Fibroblast of lung (primary cell): ENCODE measurements at regions not wholly inside any gene's neighbourhood (a gene's known extent, or its start where the extent isn't known, plus 50 kb on each side); places are given as distances from the start of the nearest gene placed in this dataset.
A peak's percentile ranks its signal among the peaks of the same experiment; 100 is the strongest.

ENCODE experiments used
- DNase-seq, 2 donors: peaks; one replicate each; pipeline versions ENCODE4 v3.0.0 to v3.0.0-alpha.2; 2010; ENCODE audit warnings: low read depth in 2 of 2
- H2AFZ ChIP-seq: 2 replicates; pipeline ENCODE4 v1.5.1; 2012; ENCODE audit warnings: low read length, control low read depth, inconsistent platforms
- H3K27ac ChIP-seq: 2 replicates; pipeline ENCODE4 v1.5.1; 2011; ENCODE audit warnings: low read length, control low read depth; ENCODE audit not compliant: insufficient read depth
- H3K27me3 ChIP-seq: 2 replicates; pipeline ENCODE4 v1.5.1; 2011; ENCODE audit warnings: mild to moderate bottlenecking, low read length; ENCODE audit not compliant: control insufficient read depth, insufficient read depth
- H3K36me3 ChIP-seq: 2 replicates; pipeline ENCODE4 v1.5.1; 2011; ENCODE audit warnings: low read length; ENCODE audit not compliant: control insufficient read depth, insufficient read depth
- H3K4me1 ChIP-seq: 2 replicates; pipeline ENCODE4 v1.5.1; 2011; ENCODE audit warnings: low read length; ENCODE audit not compliant: control insufficient read depth, insufficient read depth; ENCODE audit errors: extremely low read depth
- H3K4me2 ChIP-seq: 2 replicates; pipeline ENCODE4 v1.5.1; 2011; ENCODE audit warnings: low read length, control low read depth; ENCODE audit not compliant: insufficient read depth; ENCODE audit errors: extremely low read depth
- H3K4me3 ChIP-seq, 4 experiments: fragments of 200-600 bp in 1 of 4; sonication (generic) in 1 of 4; replicated peaks in 1 of 4; 2 replicates each; pipeline ENCODE4 v1.5.1; 2011 to 2016; ENCODE audit warnings: low read length in 4 of 4, low read depth in 3 of 4, mild to moderate bottlenecking in 3 of 4, control low read depth in 2 of 4, inconsistent platforms in 1 of 4, mixed read lengths in 1 of 4; ENCODE audit not compliant: insufficient read depth in 1 of 4; ENCODE audit errors: control extremely low read depth in 1 of 4
- H3K79me2 ChIP-seq: 2 replicates; pipeline ENCODE4 v1.5.1; 2012; ENCODE audit warnings: mild to moderate bottlenecking, low read length, inconsistent platforms; ENCODE audit not compliant: control insufficient read depth, insufficient read depth
- H3K9ac ChIP-seq: 2 replicates; pipeline ENCODE4 v1.5.1; 2011; ENCODE audit warnings: mild to moderate bottlenecking, low read length, control low read depth; ENCODE audit not compliant: insufficient read depth
- H3K9me3 ChIP-seq: 2 replicates; pipeline ENCODE4 v1.5.1; 2012; ENCODE audit warnings: low read depth, low read length; ENCODE audit not compliant: control insufficient read depth, insufficient read depth
- H4K20me1 ChIP-seq: 2 replicates; pipeline ENCODE4 v1.5.1; 2011; ENCODE audit warnings: low read length; ENCODE audit not compliant: control insufficient read depth, insufficient read depth; ENCODE audit errors: extremely low read depth
- CTCF ChIP-seq, 2 donors: IDR thresholded peaks in 1 of 2; conservative IDR thresholded peaks in 1 of 2; 1 replicate in 1 of 2; 2 replicates in 1 of 2; pipeline ENCODE4 v1.5.1; 2011 to 2012; ENCODE audit warnings: low read length in 2 of 2, control low read depth in 1 of 2, inconsistent platforms in 1 of 2, low read depth in 1 of 2, mild to moderate bottlenecking in 1 of 2
- EZH2 ChIP-seq: IDR thresholded peaks from 2 replicates; pipeline ENCODE4 v1.5.1; 2012; ENCODE audit warnings: low read length, control low read depth, mild to moderate bottlenecking; ENCODE audit errors: missing control alignments

GRCh38 chr12:87925021-87925420 is 104.2 kb downstream of the C12orf50 start:
- DNase-seq: no peak
- no peaks in the 10 kb centered on the region for H3K27me3 ChIP-seq

GRCh38 chr12:87924149-87924548 is 105.1 kb downstream of the C12orf50 start:
- Histone ChIP-seq H3K4me3 (no peak overlapping the region), H3K27me3 (no peaks in the 10 kb centered on the region), H3K36me3 (no peaks in the 10 kb centered on the region), H3K4me1 (no peaks in the 10 kb centered on the region), H3K79me2 (no peaks in the 10 kb centered on the region), H4K20me1 (no peaks in the 10 kb centered on the region), H3K9ac (no peak overlapping the region), H3K4me2 (no peak overlapping the region), H3K9me3 (no peaks in the 10 kb centered on the region), H2AFZ (no peak overlapping the region), H3K27ac (no peak overlapping the region)
- TF ChIP-seq CTCF (conservative IDR thresholded peaks at IDR 0.05 in 1 of 2, IDR thresholded peaks at IDR 0.05 in 1 of 2; ENCODE audit: low read depth in 1 of 2, low read length in 2 of 2) (no peak), EZH2 (no peak)
- peak in 1 of 2 donors; percentile 51 for DNase-seq

More at GRCh38 chr12:87925021-87925420, 104.2 kb downstream of the C12orf50 start:
- Histone ChIP-seq H2AFZ (no peak overlapping the region), H3K4me2 (no peak overlapping the region), H3K36me3 (no peaks in the 10 kb centered on the region), H3K27ac (no peak overlapping the region), H4K20me1 (no peaks in the 10 kb centered on the region), H3K4me3 (no peak overlapping the region), H3K9ac (no peak overlapping the region), H3K4me1 (no peaks in the 10 kb centered on the region), H3K79me2 (no peaks in the 10 kb centered on the region), H3K9me3 (no peaks in the 10 kb centered on the region)
- TF ChIP-seq EZH2 (no peak), CTCF (conservative IDR thresholded peaks at IDR 0.05 in 1 of 2, IDR thresholded peaks at IDR 0.05 in 1 of 2; ENCODE audit: low read depth in 1 of 2, low read length in 2 of 2) (no peak)

- no peak overlapping the region for H3K4me3 ChIP-seq
- H4K20me1 ChIP-seq: no peaks in the 10 kb centered on the region
- H3K27me3 ChIP-seq: no peaks in the 10 kb centered on the region
- DNase-seq: peak in 1 of 2 donors; percentile 18
- no peak overlapping the region for H3K9ac ChIP-seq
- H3K27ac ChIP-seq: no peak overlapping the region
- no peak overlapping the region for H2AFZ ChIP-seq
- no peaks in the 10 kb centered on the region for H3K4me1 ChIP-seq
- H3K4me2 ChIP-seq: no peak overlapping the region
- H3K9me3 ChIP-seq: no peaks in the 10 kb centered on the region
- TF ChIP-seq CTCF (conservative IDR thresholded peaks at IDR 0.05 in 1 of 2, IDR thresholded peaks at IDR 0.05 in 1 of 2; ENCODE audit: low read depth in 1 of 2, low read length in 2 of 2): no peak
- no peak for TF ChIP-seq EZH2
- H3K36me3 ChIP-seq: no peaks in the 10 kb centered on the region
- no peaks in the 10 kb centered on the region for H3K79me2 ChIP-seq
These were observed 105.8 kb downstream of the C12orf50 start for GRCh38 chr12:87923361-87923760.
